ENCODE measurements at regions not wholly inside any gene's neighbourhood (a gene's known extent, or its start where the extent isn't known, plus 50 kb on each side); places are given as distances from the start of the nearest gene placed in this dataset.

GRCh38 chr4:1502976-1503375 lies 96.7 kb upstream of the NKX1-1 start:
- TF ChIP-seq, protein P1, sequence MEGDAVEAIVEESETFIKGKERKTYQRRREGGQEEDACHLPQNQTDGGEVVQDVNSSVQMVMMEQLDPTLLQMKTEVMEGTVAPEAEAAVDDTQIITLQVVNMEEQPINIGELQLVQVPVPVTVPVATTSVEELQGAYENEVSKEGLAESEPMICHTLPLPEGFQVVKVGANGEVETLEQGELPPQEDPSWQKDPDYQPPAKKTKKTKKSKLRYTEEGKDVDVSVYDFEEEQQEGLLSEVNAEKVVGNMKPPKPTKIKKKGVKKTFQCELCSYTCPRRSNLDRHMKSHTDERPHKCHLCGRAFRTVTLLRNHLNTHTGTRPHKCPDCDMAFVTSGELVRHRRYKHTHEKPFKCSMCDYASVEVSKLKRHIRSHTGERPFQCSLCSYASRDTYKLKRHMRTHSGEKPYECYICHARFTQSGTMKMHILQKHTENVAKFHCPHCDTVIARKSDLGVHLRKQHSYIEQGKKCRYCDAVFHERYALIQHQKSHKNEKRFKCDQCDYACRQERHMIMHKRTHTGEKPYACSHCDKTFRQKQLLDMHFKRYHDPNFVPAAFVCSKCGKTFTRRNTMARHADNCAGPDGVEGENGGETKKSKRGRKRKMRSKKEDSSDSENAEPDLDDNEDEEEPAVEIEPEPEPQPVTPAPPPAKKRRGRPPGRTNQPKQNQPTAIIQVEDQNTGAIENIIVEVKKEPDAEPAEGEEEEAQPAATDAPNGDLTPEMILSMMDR (IDR thresholded peaks at IDR 0.05) = no peak
- TF ChIP-seq POLR2A (IDR thresholded peaks at IDR 0.05) = no peak
- TF ChIP-seq POLR2AphosphoS5 (IDR thresholded peaks at IDR 0.05) = no peak
- TF ChIP-seq EP300 (IDR thresholded peaks at IDR 0.05) = no peak
- Histone ChIP-seq H3K4me3 (no peak overlapping the region), H3K4me1 (no peaks in the 10 kb centered on the region), H3K27me3 (peaks cover 0 to 76% (median 35%) of the 10 kb centered on the region in 3 donors), H3K36me3 (no peaks in the 10 kb centered on the region), H3K27ac (no peak overlapping the region), H3K9me3 (no peaks in the 10 kb centered on the region)
- intact Hi-C loops (cut with DNase I; ENCODE audit: low total_unique reads) = no loop called here
- 58 to 66% (median 60%) methylated on average over 14 to 16 of the region's 16 CpGs for WGBS, 5 donors
- DNase-seq = no peak

GRCh38 chr4:1502501-1502886 lies 96.3 kb upstream of the NKX1-1 start:
- intact Hi-C loops (cut with DNase I; ENCODE audit: low total_unique reads) = no loop called here
- peaks cover 0 to 72% (median 30%) of the 10 kb centered on the region in 3 donors for H3K27me3 ChIP-seq
- no peaks in the 10 kb centered on the region for H3K36me3 ChIP-seq
- no peaks in the 10 kb centered on the region for H3K9me3 ChIP-seq
- H3K4me3 ChIP-seq = no peak overlapping the region
- H3K27ac ChIP-seq = no peak overlapping the region
- H3K4me1 ChIP-seq = no peaks in the 10 kb centered on the region
- no peak for TF ChIP-seq POLR2A (IDR thresholded peaks at IDR 0.05)
- no peak for TF ChIP-seq EP300 (IDR thresholded peaks at IDR 0.05)
- no peak for TF ChIP-seq POLR2AphosphoS5 (IDR thresholded peaks at IDR 0.05)
- TF ChIP-seq, protein P1 (IDR thresholded peaks at IDR 0.05) = no peak
- DNase-seq = no peak
- WGBS, 5 donors = 81 to 90% (median 85%) methylated on average over 13 to 16 of the region's 16 CpGs

DNA sequence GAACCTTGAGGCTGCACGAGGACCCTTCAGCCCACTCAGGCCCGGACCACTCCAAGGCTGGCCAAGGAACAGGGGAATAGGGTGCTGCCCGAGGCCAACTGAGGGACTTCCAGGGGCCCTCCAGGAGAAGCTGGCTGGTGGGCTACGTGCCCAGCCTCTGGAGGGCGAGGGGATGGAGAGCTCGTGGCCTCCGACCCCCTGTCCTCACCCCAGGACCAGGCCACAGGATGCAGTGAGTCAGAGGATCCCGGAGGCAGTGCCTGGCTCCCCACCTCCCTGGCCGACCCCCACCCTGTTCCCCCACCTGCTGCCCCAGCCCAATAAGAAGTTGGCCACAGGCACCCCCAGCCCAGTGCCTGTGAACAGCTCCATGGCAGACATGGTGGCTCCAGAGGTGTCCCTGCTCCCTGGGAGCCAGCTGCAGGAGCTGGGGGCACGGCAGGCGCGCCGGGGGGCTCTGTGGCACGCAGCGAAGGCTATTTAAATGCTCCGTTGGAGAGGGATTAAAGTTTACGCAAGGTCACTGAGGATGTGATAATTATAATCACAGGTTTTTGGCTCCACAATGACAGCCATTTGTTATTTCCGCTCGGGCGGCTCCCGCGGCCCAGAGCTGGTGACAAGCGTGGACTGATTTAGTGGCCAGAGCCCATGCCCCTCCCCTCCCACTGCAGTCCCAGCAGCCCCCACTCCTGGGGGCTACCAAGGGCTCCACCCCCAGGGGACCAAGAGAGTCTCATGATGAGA lies 95.7 kb upstream of the NKX1-1 start:
- 70 to 76% (median 73%) methylated on average over 16 to 23 of the region's 23 CpGs for WGBS, 5 donors
- Histone ChIP-seq H3K27me3 (peaks cover 0 to 68% (median 28%) of the 10 kb centered on the region in 3 donors), H3K4me1 (no peaks in the 10 kb centered on the region), H3K9me3 (no peaks in the 10 kb centered on the region), H3K4me3 (no peak overlapping the region), H3K36me3 (no peaks in the 10 kb centered on the region), H3K27ac (no peak overlapping the region)
- intact Hi-C loops (cut with DNase I; ENCODE audit: low total_unique reads) = no loop called here
- TF ChIP-seq POLR2AphosphoS5 (IDR thresholded peaks at IDR 0.05) (no peak), POLR2A (IDR thresholded peaks at IDR 0.05) (no peak), EP300 (IDR thresholded peaks at IDR 0.05) (no peak)
- TF ChIP-seq, protein P1 (IDR thresholded peaks at IDR 0.05) = no peak
- no peak for DNase-seq

GRCh38 chr4:1500966-1501753 lies 94.9 kb upstream of the NKX1-1 start:
- Histone ChIP-seq H3K36me3 (no peaks in the 10 kb centered on the region), H3K9me3 (no peaks in the 10 kb centered on the region), H3K27me3 (peaks cover 0 to 67% (median 25%) of the 10 kb centered on the region in 3 donors), H3K27ac (no peak overlapping the region), H3K4me3 (no peak overlapping the region), H3K4me1 (no peaks in the 10 kb centered on the region)
- intact Hi-C loops (cut with DNase I; ENCODE audit: low total_unique reads) = no loop called here
- DNase-seq = no peak
- WGBS, 5 donors = 75 to 82% (median 76%) methylated on average over 13 to 15 of the region's 15 CpGs
- TF ChIP-seq POLR2A (IDR thresholded peaks at IDR 0.05) (no peak), POLR2AphosphoS5 (IDR thresholded peaks at IDR 0.05) (no peak), EP300 (IDR thresholded peaks at IDR 0.05) (no peak)
- TF ChIP-seq, protein P1 (IDR thresholded peaks at IDR 0.05) = no peak

Data from stomach (tissue), 8 donors.